ENCODE measurements at regions not wholly inside any gene's neighbourhood (a gene's known extent, or its start where the extent isn't known, plus 50 kb on each side); places are given as distances from the start of the nearest gene placed in this dataset.

GRCh38 chr11:22044126-22044525 is 148.8 kb upstream of the ANO5 start:
- no peak for TF ChIP-seq CTCF (IDR thresholded peaks at IDR 0.05)
- no peak for TF ChIP-seq MAX (IDR thresholded peaks at IDR 0.05)
- TF ChIP-seq MYC (IDR thresholded peaks at IDR 0.05; ENCODE audit: borderline replicate concordance, low read length) = no peak
- no peak for TF ChIP-seq KDM1A (IDR thresholded peaks at IDR 0.05; ENCODE audit: low read depth)
- no peak for TF ChIP-seq CBX2 (IDR thresholded peaks at IDR 0.05; ENCODE audit: borderline replicate concordance, low read depth)
- TF ChIP-seq POLR2A (IDR thresholded peaks at IDR 0.05; ENCODE audit: low read length) = no peak
- TF ChIP-seq EP300 (IDR thresholded peaks at IDR 0.05) = no peak

Measured in A549 (cell line).